Bronchial epithelial cell (primary cell): ENCODE measurements at regions not wholly inside any gene's neighbourhood (a gene's known extent, or its start where the extent isn't known, plus 50 kb on each side); places are given as distances from the start of the nearest gene placed in this dataset.

Source experiments
- DNase-seq: peaks from one replicate; pipeline ENCODE4 v3.0.0-alpha.2; 2010; ENCODE audit warnings: low read depth
- FAIRE-seq: peaks from 2 replicates; lab custom pipeline; 2011; peaks lifted over from hg19 to GRCh38; lab: Jason Lieb, UNC
- H3K27me3 ChIP-seq: 2 replicates; pipeline ENCODE4 v1.5.1; 2011; ENCODE audit warnings: low read length; ENCODE audit not compliant: control insufficient read depth, insufficient read depth
- H3K36me3 ChIP-seq: 2 replicates; pipeline ENCODE4 v1.5.1; 2011; ENCODE audit warnings: low read length; ENCODE audit not compliant: control insufficient read depth, insufficient read depth
- H3K4me3 ChIP-seq: 2 replicates; pipeline ENCODE4 v1.5.1; 2011; ENCODE audit warnings: mild to moderate bottlenecking, low read depth, low read length, control low read depth
- TF ChIP-seq, protein P1 (sequence below): IDR thresholded peaks from 2 replicates; pipeline ENCODE4 v1.5.1; 2011; ENCODE audit warnings: mild to moderate bottlenecking, moderate library complexity, low read length, control low read depth, inconsistent platforms; ENCODE audit not compliant: insufficient read depth, severe bottlenecking

DNA sequence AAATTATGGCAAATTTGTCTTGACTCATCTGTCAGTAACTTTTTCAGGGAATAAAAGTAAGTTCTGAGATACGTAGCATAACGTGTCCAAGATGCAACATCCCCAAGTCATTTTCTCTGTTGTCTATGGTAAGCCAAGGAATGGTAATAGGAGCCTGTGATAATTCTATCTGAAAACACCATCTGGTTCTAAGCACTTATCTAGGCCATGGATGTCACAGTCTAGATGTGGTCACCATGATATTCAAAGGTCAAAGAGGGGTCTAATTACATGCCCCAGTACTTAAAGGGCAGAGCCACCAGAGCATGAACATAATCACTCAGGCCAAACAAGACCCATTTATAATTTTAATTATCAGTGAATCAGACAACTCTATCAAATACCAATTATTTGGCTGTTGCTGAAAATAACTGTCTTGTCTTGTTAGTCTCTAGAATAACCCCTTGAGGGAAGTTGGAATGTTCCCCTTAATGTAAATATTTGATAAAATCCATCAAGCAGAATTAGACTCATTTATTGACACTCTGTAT is 225.1 kb upstream of the MPPED2 start:
- Histone ChIP-seq H3K36me3 (no peaks in the 10 kb centered on the region), H3K4me3 (no peak overlapping the region), H3K27me3 (no peaks in the 10 kb centered on the region)
- no peak for FAIRE-seq
- DNase-seq: no peak
- TF ChIP-seq, protein P1, sequence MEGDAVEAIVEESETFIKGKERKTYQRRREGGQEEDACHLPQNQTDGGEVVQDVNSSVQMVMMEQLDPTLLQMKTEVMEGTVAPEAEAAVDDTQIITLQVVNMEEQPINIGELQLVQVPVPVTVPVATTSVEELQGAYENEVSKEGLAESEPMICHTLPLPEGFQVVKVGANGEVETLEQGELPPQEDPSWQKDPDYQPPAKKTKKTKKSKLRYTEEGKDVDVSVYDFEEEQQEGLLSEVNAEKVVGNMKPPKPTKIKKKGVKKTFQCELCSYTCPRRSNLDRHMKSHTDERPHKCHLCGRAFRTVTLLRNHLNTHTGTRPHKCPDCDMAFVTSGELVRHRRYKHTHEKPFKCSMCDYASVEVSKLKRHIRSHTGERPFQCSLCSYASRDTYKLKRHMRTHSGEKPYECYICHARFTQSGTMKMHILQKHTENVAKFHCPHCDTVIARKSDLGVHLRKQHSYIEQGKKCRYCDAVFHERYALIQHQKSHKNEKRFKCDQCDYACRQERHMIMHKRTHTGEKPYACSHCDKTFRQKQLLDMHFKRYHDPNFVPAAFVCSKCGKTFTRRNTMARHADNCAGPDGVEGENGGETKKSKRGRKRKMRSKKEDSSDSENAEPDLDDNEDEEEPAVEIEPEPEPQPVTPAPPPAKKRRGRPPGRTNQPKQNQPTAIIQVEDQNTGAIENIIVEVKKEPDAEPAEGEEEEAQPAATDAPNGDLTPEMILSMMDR: no peak

DNA sequence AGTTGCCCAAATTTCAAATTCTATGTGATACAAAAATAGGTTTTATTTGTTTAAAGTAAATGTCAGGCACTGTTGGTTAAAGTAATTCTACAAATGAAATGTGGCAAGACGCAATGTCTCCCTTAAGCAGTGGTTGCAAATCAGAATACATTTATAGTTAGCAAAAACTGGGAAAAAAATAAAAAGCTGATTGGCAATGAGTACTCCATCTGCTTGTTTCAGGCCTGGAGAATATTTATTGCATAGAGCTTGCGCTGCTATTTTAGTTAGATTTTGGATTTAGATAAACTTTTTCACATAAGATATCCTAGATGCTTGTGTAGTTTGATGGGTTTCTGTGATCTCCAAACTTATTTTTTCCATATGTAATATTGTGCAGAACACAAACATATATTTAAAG is 224.0 kb upstream of the MPPED2 start:
- FAIRE-seq (no peak), DNase-seq (no peak)
- Histone ChIP-seq H3K27me3 (no peaks in the 10 kb centered on the region), H3K36me3 (no peaks in the 10 kb centered on the region), H3K4me3 (no peak overlapping the region)
- TF ChIP-seq, protein P1: no peak

DNA sequence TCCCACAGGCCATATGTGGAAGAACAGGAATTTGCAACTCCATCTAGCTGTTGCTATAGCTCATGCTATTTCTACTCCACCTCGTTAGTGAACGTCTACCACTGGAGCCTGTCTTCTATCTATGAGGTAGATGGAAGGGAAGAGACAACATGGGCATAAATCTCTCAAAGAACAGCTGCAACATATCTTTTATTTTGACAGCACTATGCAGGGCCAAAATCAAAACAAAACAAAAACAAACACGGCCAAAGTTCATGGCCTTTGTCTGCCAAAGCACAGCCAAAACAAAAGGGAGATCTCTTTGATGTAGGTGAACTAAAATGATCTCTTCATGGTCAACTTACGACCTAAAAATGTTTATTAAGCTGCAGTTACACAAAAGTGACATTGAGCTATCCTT is 215.2 kb upstream of the MPPED2 start:
- TF ChIP-seq, protein P1: no peak
- FAIRE-seq (no peak), DNase-seq (no peak)
- Histone ChIP-seq H3K4me3 (no peak overlapping the region), H3K27me3 (no peaks in the 10 kb centered on the region), H3K36me3 (no peaks in the 10 kb centered on the region)

DNA sequence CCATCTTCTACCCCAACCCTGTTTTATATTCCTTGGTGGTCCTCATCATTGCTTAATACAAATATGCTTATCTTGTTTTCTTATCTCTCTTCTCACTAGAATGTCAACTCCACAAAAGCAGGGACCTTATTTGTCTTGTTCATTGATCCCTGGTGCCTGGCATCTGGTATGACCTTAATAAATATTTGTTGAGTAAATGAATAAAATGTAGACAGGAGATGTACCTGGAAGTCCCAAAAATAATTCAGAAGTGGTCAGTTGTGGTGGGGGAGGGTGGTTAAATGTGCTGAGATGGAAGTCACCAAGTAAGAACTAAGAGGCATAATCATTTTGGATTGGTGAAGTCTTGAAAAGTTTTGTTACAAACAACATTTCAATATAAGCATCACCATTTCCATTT is 214.8 kb upstream of the MPPED2 start:
- DNase-seq: no peak
- FAIRE-seq: no peak

DNA sequence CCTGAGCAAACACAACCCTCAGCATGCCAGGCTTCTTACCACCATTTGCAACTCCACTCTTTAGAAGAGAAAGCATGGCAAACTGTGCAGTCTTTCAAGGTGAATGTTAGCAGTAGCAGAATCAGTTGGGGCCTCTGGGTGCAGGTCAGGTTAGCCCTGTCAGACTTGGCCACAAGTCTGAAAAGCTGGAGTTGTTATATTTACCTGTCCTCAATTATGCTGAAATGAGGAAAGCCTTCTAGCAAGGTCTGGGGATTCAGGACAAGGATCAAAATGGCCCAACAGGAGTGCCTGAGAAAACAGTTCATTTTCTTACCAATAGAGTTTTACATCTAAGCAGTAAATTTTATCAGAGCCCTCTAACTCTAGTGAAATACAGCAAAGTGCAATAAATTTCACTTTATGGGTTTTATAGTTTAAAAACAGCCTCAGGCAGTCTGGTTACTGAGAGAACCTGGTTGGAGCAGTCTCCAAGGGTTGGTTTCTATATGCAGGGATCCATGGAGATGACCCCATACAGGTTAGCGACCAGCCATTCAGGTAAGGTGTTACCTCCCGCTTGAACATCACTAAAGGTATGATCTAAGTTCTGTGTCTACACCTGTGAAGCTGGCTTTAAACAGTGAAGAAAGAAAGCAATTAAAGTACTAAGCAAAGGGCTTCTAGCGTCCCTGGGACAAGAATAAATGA is 212.5 kb upstream of the MPPED2 start:
- DNase-seq (no peak), FAIRE-seq (no peak)
- Histone ChIP-seq H3K36me3 (no peaks in the 10 kb centered on the region), H3K27me3 (no peaks in the 10 kb centered on the region), H3K4me3 (no peak overlapping the region)
- TF ChIP-seq, protein P1: no peak

More for the DNA sequence above, 214.8 kb upstream of the MPPED2 start:
- Histone ChIP-seq H3K27me3 (no peaks in the 10 kb centered on the region), H3K36me3 (no peaks in the 10 kb centered on the region), H3K4me3 (no peak overlapping the region)
- TF ChIP-seq, protein P1: no peak
